ENCODE measurements at regions not wholly inside any gene's neighbourhood (a gene's known extent, or its start where the extent isn't known, plus 50 kb on each side); places are given as distances from the start of the nearest gene placed in this dataset.

GRCh38 chr3:89057398-89057797 lies 50.0 kb upstream of the EPHA3 start:
- TF ChIP-seq YY1 (IDR thresholded peaks at IDR 0.05; ENCODE audit: low read depth), result no peak
- TF ChIP-seq FOXM1 (IDR thresholded peaks at IDR 0.05; ENCODE audit: borderline replicate concordance, low read depth), result no peak
- no peak for TF ChIP-seq NFIC (IDR thresholded peaks at IDR 0.05)
- no peak for TF ChIP-seq TEAD4 (IDR thresholded peaks at IDR 0.05)
- no peak for TF ChIP-seq CEBPB (IDR thresholded peaks at IDR 0.05)
- no peak for TF ChIP-seq TCF12 (IDR thresholded peaks at IDR 0.05; ENCODE audit: low read depth)
